GM12878 (cell line): ENCODE measurements at regions not wholly inside any gene's neighbourhood (a gene's known extent, or its start where the extent isn't known, plus 50 kb on each side); places are given as distances from the start of the nearest gene placed in this dataset.

Experiments
- ATAC-seq: fragments of 200-7000 bp; cut with Tn5 transposase; 3 replicates; pipeline ENCODE4 v1.9.1; 2020; ENCODE audit warnings: mild to moderate bottlenecking, moderate library complexity
- BruUV-seq: library from RNA; stranded (reverse); fragments of 400-500 nt; replicated peaks from 2 replicates; lab custom pipeline; 2021; lab: Mats Ljungman, UMichigan
- CTCF ChIA-PET: fragments of 300-600 bp; sonication (Branson Sonifier 250); formaldehyde crosslinking; extraction: SDS; loops from one replicate; lab custom pipeline; 2021; ENCODE audit warnings: inconsistent platforms; lab: Yijun Ruan, JAX
- POLR2A ChIA-PET: fragments of 350-600 bp; formaldehyde crosslinking; extraction: SDS; loops from one replicate; lab custom pipeline; 2021; ENCODE audit warnings: inconsistent platforms; lab: Charles Lee
- RAD21 ChIA-PET: fragments of 300-600 bp; sonication (Branson Sonifier 250); formaldehyde crosslinking; loops from one replicate; lab custom pipeline; 2023; ENCODE audit warnings: antibody characterized with exemption; ENCODE audit not compliant: unreplicated experiment; lab: Charles Lee
- SMC1A ChIA-PET: fragments of 300-600 bp; sonication (Branson Sonifier 250); formaldehyde crosslinking; loops from one replicate; lab custom pipeline; 2023; ENCODE audit not compliant: unreplicated experiment, uncharacterized antibody; lab: Charles Lee
- DNase-seq: peaks from one replicate; pipeline ENCODE4 v3.0.0-alpha.2; 2011; ENCODE audit warnings: low read depth, low spot score
- FAIRE-seq: peaks from 3 replicates; lab custom pipeline; 2011; peaks lifted over from hg19 to GRCh38; lab: Jason Lieb, UNC
- H2AFZ ChIP-seq: 2 replicates; pipeline ENCODE4 v1.6.0; 2011; ENCODE audit warnings: low read depth, low read length, control low read depth; ENCODE audit not compliant: control insufficient read depth
- H3K27ac ChIP-seq: 2 replicates; pipeline ENCODE4 v1.5.1; 2011; ENCODE audit warnings: control low read depth; ENCODE audit not compliant: control insufficient read depth, insufficient read depth
- H3K27me3 ChIP-seq, 2 experiments: replicated peaks in 1 of 2; 2 replicates each; pipeline versions ENCODE4 v1.6.0 to v1.6.1; 2011; ENCODE audit warnings: low read length in 1 of 2; ENCODE audit not compliant: control insufficient read depth in 2 of 2, insufficient read depth in 2 of 2
- H3K36me3 ChIP-seq, 2 experiments: 2 replicates each; pipeline ENCODE4 v1.5.1; 2011; ENCODE audit warnings: low read length in 1 of 2; ENCODE audit not compliant: control insufficient read depth in 2 of 2, insufficient read depth in 2 of 2
- H3K4me1 ChIP-seq: 2 replicates; pipeline ENCODE4 v1.6.1; 2011; ENCODE audit warnings: mild to moderate bottlenecking, low read length, moderate library complexity, mixed read lengths; ENCODE audit not compliant: control insufficient read depth, insufficient read depth
- H3K4me2 ChIP-seq: 2 replicates; pipeline ENCODE4 v1.6.0; 2011; ENCODE audit warnings: control low read depth; ENCODE audit not compliant: control insufficient read depth, insufficient read depth
- H3K4me3 ChIP-seq: fragments of 200-600 bp; sonication (generic); 2 replicates; pipeline ENCODE4 v1.5.1; 2016
- H3K79me2 ChIP-seq: 2 replicates; pipeline ENCODE4 v1.6.0; 2011; ENCODE audit warnings: low read length; ENCODE audit not compliant: control insufficient read depth, insufficient read depth
- H3K9ac ChIP-seq: 2 replicates; pipeline ENCODE4 v1.8.0; 2011; ENCODE audit warnings: low read length, control low read depth, mixed read lengths; ENCODE audit not compliant: control insufficient read depth, insufficient read depth
- H3K9me3 ChIP-seq: replicated peaks from 3 replicates; pipeline ENCODE4 v1.5.1; 2011; ENCODE audit warnings: mild to moderate bottlenecking, low read length; ENCODE audit not compliant: control insufficient read depth, insufficient read depth
- H4K20me1 ChIP-seq: 2 replicates; pipeline ENCODE4 v1.6.0; 2011; ENCODE audit not compliant: control insufficient read depth, insufficient read depth
- BCLAF1 ChIP-seq: fragments of 450-650 bp; IDR thresholded peaks from 2 replicates; pipeline ENCODE4 v1.6.1; 2017; ENCODE audit warnings: antibody characterized with exemption, mild to moderate bottlenecking, moderate library complexity
- FOXM1 ChIP-seq: IDR thresholded peaks from 2 replicates; pipeline ENCODE4 v1.6.1; 2012; ENCODE audit warnings: low read depth, mild to moderate bottlenecking, inconsistent platforms, low read length, moderate library complexity
- IRF5 ChIP-seq: fragments of 450-650 bp; IDR thresholded peaks from 2 replicates; pipeline ENCODE4 v1.6.1; 2017; ENCODE audit warnings: borderline replicate concordance
- RAD51 ChIP-seq: fragments of 450-650 bp; IDR thresholded peaks from 2 replicates; pipeline ENCODE4 v1.6.1; 2016; ENCODE audit warnings: moderate library complexity, mild to moderate bottlenecking, inconsistent platforms
- SIN3A ChIP-seq: IDR thresholded peaks from 2 replicates; pipeline ENCODE4 v1.6.1; 2012; ENCODE audit warnings: low read depth, low read length, improper control_type of control experiment
- TCF3 ChIP-seq: IDR thresholded peaks from 2 replicates; pipeline ENCODE4 v1.6.1; 2012; ENCODE audit warnings: low read depth, mild to moderate bottlenecking, low read length, borderline replicate concordance; ENCODE audit not compliant: insufficient read depth
- ZSCAN29 ChIP-seq: fragments of 450-650 bp; IDR thresholded peaks from 2 replicates; pipeline ENCODE4 v1.6.1; 2017; ENCODE audit warnings: mild to moderate bottlenecking, moderate library complexity
- WGBS: methylation state at CpG from one replicate; pipeline ENCODE4 v1.1.6; 2016; ENCODE audit warnings: low lambda C conversion rate; ENCODE audit not compliant: insufficient replicate concordance, insufficient coverage; ENCODE audit errors: missing lambda C conversion rate; 5-methylcytosine and 5-hydroxymethylcytosine counted together
- in situ Hi-C: fragments of 300-500 bp; cut with MboI; formaldehyde crosslinking; loops from 9 replicates; pipeline ENCODE4 v1.14.3; 2018; ENCODE audit warnings: mixed read lengths
- intact Hi-C: fragments of 100-400 bp; cut with micrococcal nuclease; formaldehyde crosslinking; loops from one replicate; pipeline ENCODE4 v1.14.2; 2022; ENCODE audit not compliant: unreplicated experiment

GRCh38 chr9:113772121-113772810, 103.8 kb upstream of the ZNF618 start:
- H3K4me1 ChIP-seq = no peaks in the 10 kb centered on the region

More at GRCh38 chr9:113772121-113772810, 103.8 kb upstream of the ZNF618 start:
- no peaks in the 10 kb centered on the region for H3K36me3 ChIP-seq
- no peaks in the 10 kb centered on the region for H3K27me3 ChIP-seq
- H4K20me1 ChIP-seq = no peaks in the 10 kb centered on the region
- in situ Hi-C loops (no loop called here), intact Hi-C loops (no loop called here)
- POLR2A ChIA-PET = no interaction called here
- H3K4me2 ChIP-seq = no peak overlapping the region
- H3K27ac ChIP-seq = no peak overlapping the region
- TF ChIP-seq BCLAF1 = no peak
- TF ChIP-seq TCF3 = no peak
- TF ChIP-seq RAD51 = no peak
- no peak for TF ChIP-seq IRF5
- TF ChIP-seq SIN3A = no peak
- TF ChIP-seq FOXM1 = no peak
- no peak for TF ChIP-seq ZSCAN29
- CTCF ChIA-PET = no interaction called here
- RAD21 ChIA-PET = no interaction called here
- H2AFZ ChIP-seq = no peak overlapping the region
- WGBS = 23% methylated on average over 6 of the region's 6 CpGs
- BruUV-seq = no TSS peak
- no peaks in the 10 kb centered on the region for H3K79me2 ChIP-seq
- H3K9ac ChIP-seq = no peak overlapping the region
- DNase-seq (no peak), ATAC-seq (no peak), FAIRE-seq (no peak)
- no peaks in the 10 kb centered on the region for H3K9me3 ChIP-seq
- SMC1A ChIA-PET = no interaction called here
- H3K4me3 ChIP-seq = no peak overlapping the region
